Right atrium auricular region (tissue), 2 donors: ENCODE measurements at regions not wholly inside any gene's neighbourhood (a gene's known extent, or its start where the extent isn't known, plus 50 kb on each side); places are given as distances from the start of the nearest gene placed in this dataset.

Experiments used
- DNase-seq: peaks from one replicate; pipeline ENCODE4 v3.0.0-alpha.2; 2019; ENCODE audit warnings: low spot score
- H3K27ac ChIP-seq, 2 donors: fragments of 200-600 bp; sonication (generic); 1 replicate in 1 of 2; 2 replicates in 1 of 2; pipeline ENCODE4 v1.5.1; 2016 to 2019
- H3K27me3 ChIP-seq, 2 donors: fragments of 200-600 bp; sonication (generic); one replicate each; pipeline versions ENCODE4 v1.5.1 to v1.6.0; 2017 to 2019
- H3K36me3 ChIP-seq: fragments of 200-600 bp; sonication (generic); one replicate; pipeline ENCODE4 v1.5.1; 2016
- H3K4me1 ChIP-seq, 2 donors: fragments of 200-600 bp; sonication (generic); one replicate each; pipeline versions ENCODE4 v1.5.1 to v1.6.0; 2017 to 2019
- H3K4me3 ChIP-seq, 2 donors: fragments of 200-600 bp; sonication (generic); 1 replicate in 1 of 2; 2 replicates in 1 of 2; pipeline ENCODE4 v1.5.1; 2017 to 2019; ENCODE audit warnings: mild to moderate bottlenecking in 1 of 2, moderate library complexity in 1 of 2
- H3K9me3 ChIP-seq, 2 donors: fragments of 200-600 bp; sonication (generic); one replicate each; pipeline ENCODE4 v1.5.1; 2019
- TF ChIP-seq, protein P1 (sequence below), 2 donors: fragments of 200-600 bp; sonication (generic); IDR thresholded peaks; one replicate each; pipeline ENCODE4 v1.5.1; 2019; ENCODE audit warnings: antibody characterized with exemption in 2 of 2

DNA sequence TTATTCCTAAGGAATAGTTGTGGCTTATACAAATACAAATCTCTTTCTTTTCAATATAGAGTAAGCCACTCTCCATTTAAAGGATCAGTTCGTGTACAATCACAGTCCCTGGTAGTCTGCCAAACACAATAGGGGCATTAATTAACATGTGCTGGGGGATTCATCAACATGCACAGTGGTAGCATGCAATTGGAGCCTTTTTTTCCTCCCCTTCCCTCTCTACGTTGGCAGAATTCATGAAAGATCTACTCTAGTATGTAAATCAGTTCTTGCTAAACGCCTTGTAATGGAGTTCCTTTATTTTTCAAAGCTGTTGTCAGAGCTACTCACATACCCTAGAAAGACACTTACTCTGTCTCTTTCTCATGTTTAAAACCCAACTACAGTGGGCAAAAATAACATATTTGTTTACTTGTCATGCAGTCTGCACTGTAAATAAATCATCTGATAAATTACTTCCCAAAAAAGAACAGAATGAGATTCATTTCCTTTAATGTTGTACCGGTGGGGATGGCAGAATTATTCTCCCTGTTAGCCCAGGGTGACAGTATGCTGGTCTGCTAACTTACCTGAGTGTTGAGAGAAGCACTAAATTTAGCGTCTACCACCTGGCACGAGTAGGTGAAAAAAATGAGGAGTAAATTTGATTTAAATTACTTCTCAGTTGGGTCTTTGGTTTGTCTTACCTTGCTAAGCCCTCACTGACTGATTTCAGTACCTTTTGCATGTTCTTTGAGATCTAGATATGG, 341.5 kb upstream of the CCNH start:
- Histone ChIP-seq H3K9me3 (peaks cover 0 to 4% of the 10 kb centered on the region in 2 donors), H3K4me3 (no peak overlapping the region), H3K4me1 (no peaks in the 10 kb centered on the region), H3K36me3 (no peaks in the 10 kb centered on the region), H3K27ac (no peak overlapping the region), H3K27me3 (no peaks in the 10 kb centered on the region)
- DNase-seq, result no peak
- TF ChIP-seq, protein P1, sequence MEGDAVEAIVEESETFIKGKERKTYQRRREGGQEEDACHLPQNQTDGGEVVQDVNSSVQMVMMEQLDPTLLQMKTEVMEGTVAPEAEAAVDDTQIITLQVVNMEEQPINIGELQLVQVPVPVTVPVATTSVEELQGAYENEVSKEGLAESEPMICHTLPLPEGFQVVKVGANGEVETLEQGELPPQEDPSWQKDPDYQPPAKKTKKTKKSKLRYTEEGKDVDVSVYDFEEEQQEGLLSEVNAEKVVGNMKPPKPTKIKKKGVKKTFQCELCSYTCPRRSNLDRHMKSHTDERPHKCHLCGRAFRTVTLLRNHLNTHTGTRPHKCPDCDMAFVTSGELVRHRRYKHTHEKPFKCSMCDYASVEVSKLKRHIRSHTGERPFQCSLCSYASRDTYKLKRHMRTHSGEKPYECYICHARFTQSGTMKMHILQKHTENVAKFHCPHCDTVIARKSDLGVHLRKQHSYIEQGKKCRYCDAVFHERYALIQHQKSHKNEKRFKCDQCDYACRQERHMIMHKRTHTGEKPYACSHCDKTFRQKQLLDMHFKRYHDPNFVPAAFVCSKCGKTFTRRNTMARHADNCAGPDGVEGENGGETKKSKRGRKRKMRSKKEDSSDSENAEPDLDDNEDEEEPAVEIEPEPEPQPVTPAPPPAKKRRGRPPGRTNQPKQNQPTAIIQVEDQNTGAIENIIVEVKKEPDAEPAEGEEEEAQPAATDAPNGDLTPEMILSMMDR (IDR thresholded peaks at IDR 0.05), result no peak

DNA sequence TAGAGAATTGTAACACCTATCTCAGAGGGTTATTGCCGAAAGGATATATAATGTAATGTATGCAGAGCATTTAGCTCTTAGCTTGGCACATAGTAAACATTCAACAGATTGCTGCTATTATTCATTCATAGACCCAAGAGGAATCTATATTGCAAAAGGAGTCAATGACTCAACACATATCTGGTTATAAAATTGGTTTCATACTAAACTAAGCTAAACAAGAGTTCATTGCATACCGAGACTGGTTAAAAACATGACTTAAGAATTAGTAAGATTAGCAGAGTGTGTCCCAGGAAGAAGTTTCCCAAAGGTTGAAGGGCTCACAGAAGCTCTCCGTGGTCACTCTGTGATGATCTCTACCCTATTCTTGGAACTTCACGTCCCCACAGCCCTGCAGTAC, 339.6 kb upstream of the CCNH start:
- TF ChIP-seq, protein P1 (IDR thresholded peaks at IDR 0.05), result no peak
- no peak overlapping the region for H3K27ac ChIP-seq
- H3K4me3 ChIP-seq, result no peak overlapping the region
- no peaks in the 10 kb centered on the region for H3K36me3 ChIP-seq
- no peaks in the 10 kb centered on the region for H3K27me3 ChIP-seq
- H3K9me3 ChIP-seq, result no peaks in the 10 kb centered on the region
- DNase-seq, result no peak
- no peaks in the 10 kb centered on the region for H3K4me1 ChIP-seq

DNA sequence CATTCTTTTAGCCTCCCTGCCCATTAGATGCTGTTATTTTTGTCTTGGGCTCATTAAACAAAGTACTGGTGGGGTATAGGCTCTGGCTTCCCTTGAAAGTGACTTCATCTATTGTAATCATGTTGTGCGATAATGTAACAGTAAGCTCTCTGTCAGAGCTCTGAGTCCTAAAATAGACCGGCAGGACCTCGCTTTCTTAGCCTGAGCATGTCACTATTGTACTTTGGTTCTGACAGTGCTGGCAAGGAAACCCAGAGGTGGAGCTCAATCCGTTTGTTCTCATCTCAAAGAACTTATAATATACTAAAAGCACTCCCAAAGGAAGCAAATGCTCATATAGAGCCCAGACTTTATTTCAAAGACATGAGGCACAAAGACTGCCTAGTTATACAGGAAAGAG, 339.1 kb upstream of the CCNH start:
- DNase-seq, result no peak
- Histone ChIP-seq H3K27ac (no peak overlapping the region), H3K36me3 (no peaks in the 10 kb centered on the region), H3K9me3 (no peaks in the 10 kb centered on the region), H3K4me1 (no peaks in the 10 kb centered on the region), H3K27me3 (no peaks in the 10 kb centered on the region), H3K4me3 (no peak overlapping the region)
- TF ChIP-seq, protein P1 (IDR thresholded peaks at IDR 0.05), result no peak

DNA sequence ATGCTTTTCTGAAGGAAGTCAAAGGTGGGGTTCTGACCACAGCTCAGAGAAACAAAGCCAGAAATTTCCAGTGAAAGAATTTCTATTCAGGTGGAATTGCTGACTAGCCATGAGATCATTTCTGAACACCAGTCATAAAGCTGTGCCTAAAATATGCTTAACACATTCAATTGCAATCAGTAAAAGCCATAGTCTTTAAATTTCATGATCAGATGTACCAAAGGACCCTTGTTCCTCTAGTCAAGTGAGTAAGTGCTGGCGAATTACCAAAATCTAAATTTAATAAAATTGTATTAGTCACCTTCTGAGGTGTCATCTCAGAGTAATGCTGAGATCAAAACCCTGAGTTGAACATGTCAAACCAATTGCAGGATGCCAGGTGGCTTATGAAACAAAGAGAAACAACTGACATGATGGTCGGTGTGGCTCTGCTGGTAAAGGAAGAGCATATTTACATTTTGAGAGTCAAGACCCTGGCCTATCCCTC, 334.2 kb upstream of the CCNH start:
- DNase-seq, result no peak
- H3K4me3 ChIP-seq, result no peak overlapping the region
- H3K9me3 ChIP-seq, result no peaks in the 10 kb centered on the region
- H3K4me1 ChIP-seq, result no peaks in the 10 kb centered on the region
- no peaks in the 10 kb centered on the region for H3K36me3 ChIP-seq
- H3K27ac ChIP-seq, result no peak overlapping the region
- no peaks in the 10 kb centered on the region for H3K27me3 ChIP-seq
- TF ChIP-seq, protein P1 (IDR thresholded peaks at IDR 0.05), result no peak

DNA sequence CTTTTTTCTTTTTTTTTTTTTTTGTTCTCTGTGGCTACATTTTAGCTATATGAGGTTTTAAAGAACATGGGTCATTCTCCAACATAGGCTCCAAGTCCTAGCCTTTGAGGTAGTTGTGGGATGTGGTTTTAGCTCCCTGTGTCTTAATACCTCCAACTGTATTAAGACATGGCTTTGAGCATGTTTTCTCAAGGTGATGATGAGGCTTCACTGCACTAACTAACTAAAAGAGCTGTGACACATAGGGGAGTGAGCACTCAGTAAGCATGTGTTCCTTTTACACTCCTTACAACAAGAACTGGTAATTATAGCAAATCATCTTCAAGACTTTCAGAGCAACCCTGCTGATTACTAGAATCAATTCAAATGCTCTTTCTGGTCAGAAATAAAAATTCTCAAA, 333.6 kb upstream of the CCNH start:
- TF ChIP-seq, protein P1 (IDR thresholded peaks at IDR 0.05), result no peak
- H3K36me3 ChIP-seq, result no peaks in the 10 kb centered on the region

DNA sequence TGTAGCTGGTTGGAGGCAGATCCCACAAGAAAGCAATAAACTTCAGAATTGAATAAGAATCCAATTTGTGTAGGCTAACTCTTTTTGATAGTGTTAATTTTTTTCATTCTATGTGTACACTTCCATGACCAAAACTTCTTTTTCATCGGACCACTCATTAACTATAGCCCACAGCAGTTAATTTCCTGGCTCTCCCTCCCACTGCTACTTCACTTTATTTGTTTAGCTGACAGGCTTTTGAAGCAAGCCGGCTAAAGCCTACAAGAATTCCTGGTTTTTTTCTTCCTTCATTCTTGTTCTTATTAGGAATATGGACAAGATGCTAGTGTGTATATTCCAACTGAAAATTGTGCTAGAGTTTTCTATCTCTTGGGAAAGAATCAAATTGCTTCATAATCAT, 329.2 kb upstream of the CCNH start:
- Histone ChIP-seq H3K27me3 (no peaks in the 10 kb centered on the region), H3K36me3 (no peaks in the 10 kb centered on the region), H3K9me3 (no peaks in the 10 kb centered on the region), H3K27ac (no peak overlapping the region), H3K4me3 (no peak overlapping the region), H3K4me1 (no peaks in the 10 kb centered on the region)
- TF ChIP-seq, protein P1 (IDR thresholded peaks at IDR 0.05), result no peak
- DNase-seq, result no peak

More for the DNA sequence above, 333.6 kb upstream of the CCNH start:
- Histone ChIP-seq H3K9me3 (no peaks in the 10 kb centered on the region), H3K27me3 (no peaks in the 10 kb centered on the region), H3K4me1 (no peaks in the 10 kb centered on the region), H3K27ac (no peak overlapping the region), H3K4me3 (no peak overlapping the region)
- no peak for DNase-seq
